GM19239 (cell line): ENCODE measurements at regions not wholly inside any gene's neighbourhood (a gene's known extent, or its start where the extent isn't known, plus 50 kb on each side); places are given as distances from the start of the nearest gene placed in this dataset.
"Not testable (repeated sequence)": the region's sequence is repeated elsewhere in the genome, so short reads cannot be mapped to it uniquely, and the experiment has no call there.

Experiments used
- DNase-seq: peaks from one replicate; pipeline ENCODE4 v3.0.0; 2011; ENCODE audit warnings: low spot score; ENCODE audit not compliant: insufficient read length
- FAIRE-seq: peaks from 2 replicates; lab custom pipeline; 2011; peaks lifted over from hg19 to GRCh38; lab: Jason Lieb, UNC

DNA sequence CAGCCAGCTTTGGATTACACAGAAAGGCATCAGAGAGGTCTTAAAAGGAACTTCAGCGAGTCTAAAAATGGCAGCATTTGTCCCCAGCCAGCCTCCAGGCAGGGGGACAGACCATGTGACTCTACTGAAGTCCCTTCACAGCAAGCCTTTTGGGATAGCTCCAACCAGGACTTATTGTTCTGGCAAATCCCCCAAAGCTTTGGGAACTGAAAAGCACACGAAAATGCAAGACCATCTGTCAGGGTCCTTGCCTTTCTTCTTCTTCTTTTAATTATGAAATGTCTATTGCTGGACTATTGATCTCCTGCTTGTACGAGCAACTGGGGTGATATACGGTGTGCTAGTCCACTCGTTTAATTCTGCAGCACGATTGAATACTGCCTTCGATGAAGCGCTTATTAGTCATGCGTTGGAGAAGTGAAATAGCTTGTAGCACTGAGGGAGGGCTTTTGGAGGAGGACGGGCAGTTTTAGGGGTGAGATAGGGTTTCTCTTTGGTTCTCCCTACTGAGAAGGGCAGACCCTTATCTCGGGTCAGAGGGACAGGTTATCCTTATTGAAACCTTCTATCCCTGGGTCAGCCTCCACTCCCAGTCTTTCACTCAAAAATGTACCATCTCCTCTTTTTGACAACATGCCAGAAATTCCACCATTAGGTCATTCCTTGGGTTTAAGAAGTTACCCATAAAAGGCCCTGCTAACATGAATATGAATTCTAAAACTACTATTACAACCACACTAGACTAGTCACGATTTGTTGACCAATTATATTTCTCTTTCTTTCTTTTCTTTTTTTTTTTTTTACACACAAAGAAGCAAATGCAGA, 416.4 kb downstream of the MIAT start:
- FAIRE-seq (no peak), DNase-seq (no peak)

DNA sequence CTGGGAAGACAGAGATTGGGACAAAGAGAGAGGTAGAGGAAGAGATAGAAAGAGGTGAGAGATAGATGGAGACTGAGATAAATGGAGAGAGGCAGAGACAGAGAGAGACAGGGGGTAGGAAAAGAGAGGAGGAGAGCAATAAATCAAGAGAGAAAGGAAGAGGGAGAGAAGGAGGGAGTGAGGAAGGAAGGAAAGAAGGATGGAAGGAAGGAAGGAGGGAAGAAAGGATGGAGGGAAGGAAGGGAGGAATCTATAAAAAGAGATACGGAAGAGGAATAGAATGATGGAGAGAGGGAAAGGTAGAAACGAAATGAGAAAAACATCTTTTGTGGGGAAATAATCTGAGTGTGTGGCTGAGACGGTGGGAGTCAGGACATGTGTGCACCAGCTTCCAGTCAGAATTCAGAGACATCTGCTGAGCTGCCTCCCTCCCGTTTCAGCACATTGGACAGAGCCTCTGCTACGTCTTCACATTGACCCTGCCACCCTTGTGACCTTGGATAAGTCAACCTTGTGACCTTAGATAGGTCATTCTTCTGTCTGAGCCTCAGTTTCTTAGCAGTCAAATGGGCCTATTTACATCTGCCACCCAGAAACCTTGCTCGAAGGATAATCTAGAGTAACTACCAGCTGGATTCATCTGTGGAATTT, 417.8 kb downstream of the MIAT start:
- FAIRE-seq: no peak
- DNase-seq: no peak

DNA sequence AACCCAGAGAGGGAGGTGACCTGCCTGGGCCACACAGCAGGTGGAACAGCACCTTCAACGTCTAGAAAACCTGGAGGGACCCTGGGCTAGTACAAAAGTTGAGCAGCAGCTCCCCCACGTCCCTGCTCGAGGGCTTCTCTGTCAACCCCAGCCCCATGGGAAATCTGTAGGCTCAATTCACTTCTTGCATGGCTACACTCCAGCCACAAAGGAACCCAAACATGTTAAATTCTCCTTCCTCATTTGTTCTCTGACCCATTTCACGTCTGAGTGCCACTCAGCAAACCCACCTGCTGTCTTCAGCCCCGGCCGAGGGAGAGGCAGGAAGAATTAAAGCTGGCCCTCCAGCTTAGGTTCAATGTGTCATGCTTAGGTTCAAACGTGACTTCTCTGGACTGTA, 418.5 kb downstream of the MIAT start:
- no peak for FAIRE-seq
- no peak for DNase-seq

DNA sequence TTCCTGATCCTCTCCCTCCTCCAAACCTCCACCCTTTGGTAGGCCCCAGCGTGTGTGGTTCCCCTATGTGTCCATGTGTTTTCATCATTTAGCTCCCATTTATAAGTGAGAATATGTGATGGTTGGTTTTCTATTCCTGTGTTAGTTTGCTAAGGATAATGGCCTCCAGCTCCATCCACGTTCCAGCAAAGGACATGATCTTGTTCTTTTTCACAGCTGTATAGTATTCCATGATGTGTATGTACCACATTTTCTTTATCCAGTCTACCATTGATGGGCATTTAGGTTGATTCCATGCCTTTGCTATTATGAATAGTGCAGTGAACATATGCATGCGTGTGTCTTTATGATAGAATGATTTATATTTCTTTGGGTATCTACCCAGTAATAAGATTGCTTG, 420.7 kb downstream of the MIAT start:
- DNase-seq, FAIRE-seq: not testable (repeated sequence)

DNA sequence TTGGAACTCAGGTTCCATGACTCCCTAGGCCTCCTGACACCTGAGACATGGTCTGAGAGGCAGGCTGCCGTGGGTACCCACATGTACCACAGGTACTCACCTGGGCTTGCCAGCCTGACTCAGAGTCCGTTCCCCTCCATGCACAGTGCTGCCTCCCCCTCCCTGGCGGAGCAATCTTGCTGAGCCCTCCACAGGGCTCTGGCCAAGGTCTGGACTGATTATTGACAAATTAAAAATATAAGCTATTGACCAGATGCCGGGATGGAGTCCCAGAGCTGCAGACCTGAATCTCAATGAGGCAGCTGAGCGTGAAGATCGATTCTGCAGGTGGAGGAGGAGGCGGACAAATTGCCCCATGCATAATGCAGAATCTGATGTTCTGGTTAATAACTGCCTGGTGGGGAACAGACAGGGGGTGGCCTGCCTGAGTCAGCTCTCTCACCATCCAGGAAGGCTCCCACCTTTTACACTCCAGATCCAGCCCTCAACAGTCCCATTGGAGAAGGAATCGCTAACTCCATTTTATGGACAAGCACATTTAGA, 422.7 kb downstream of the MIAT start:
- no peak for FAIRE-seq

DNA sequence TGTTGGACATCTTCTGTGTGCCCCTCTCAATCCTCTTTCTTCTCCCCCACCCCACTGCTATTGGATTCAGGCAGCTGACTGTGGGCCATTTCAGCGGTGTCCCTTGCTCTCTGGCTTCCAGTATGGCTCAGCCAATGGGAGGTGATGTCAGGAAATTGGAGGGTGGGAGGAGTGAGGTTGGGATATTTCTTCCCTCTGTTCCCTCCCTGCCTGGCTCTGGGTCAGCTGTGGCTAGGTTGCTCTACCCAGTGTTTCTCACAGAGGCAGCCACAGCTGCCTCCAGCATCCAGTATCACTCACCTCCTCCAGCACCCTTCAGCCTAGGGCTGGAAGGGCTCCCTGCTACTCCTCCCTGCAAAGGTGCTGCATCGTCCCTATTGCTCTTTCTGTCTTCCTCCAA, 423.5 kb downstream of the MIAT start:
- no peak for FAIRE-seq
- DNase-seq: no peak

More for the DNA sequence above, 422.7 kb downstream of the MIAT start:
- DNase-seq: no peak

DNA sequence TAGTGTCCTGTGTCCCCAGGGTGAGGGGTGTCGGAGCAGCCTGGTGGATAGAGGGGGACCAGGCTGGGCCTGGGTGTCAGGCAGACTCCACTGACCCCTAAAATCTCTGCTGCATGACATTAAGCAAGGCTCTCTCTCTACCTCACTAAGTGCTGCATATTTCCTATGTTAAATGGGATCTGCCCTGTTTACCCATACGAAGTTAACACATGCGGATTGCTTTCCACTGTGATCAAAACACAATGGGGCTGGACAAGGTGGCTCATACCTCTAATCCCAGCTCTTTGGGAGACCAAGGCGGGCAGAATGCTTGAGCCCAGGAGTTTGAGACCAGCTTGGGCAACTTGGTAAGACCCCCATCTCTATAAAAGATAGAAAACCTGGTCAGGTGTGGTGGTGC, 426.2 kb downstream of the MIAT start:
- FAIRE-seq (no peak), DNase-seq (no peak)

DNA sequence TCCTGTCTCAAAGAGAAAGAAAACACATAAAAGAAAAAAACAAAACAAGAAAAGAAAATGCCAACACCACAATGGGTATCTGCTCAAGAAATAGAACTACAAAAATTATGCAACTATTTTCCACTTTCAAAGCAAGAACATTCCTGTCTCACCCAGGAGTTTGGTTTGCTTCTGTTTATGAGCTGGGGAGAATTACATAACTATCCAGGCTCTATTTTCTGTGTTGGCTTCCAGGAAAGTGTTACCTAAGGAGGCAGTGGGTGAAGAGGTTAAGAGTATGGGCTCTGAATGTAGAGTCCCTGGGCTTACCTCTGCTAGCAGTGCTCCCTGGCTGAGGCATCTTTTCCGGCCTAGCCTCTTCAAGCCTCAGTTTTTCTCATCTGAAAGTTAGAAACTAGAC, 426.7 kb downstream of the MIAT start:
- DNase-seq (no peak), FAIRE-seq (no peak)

DNA sequence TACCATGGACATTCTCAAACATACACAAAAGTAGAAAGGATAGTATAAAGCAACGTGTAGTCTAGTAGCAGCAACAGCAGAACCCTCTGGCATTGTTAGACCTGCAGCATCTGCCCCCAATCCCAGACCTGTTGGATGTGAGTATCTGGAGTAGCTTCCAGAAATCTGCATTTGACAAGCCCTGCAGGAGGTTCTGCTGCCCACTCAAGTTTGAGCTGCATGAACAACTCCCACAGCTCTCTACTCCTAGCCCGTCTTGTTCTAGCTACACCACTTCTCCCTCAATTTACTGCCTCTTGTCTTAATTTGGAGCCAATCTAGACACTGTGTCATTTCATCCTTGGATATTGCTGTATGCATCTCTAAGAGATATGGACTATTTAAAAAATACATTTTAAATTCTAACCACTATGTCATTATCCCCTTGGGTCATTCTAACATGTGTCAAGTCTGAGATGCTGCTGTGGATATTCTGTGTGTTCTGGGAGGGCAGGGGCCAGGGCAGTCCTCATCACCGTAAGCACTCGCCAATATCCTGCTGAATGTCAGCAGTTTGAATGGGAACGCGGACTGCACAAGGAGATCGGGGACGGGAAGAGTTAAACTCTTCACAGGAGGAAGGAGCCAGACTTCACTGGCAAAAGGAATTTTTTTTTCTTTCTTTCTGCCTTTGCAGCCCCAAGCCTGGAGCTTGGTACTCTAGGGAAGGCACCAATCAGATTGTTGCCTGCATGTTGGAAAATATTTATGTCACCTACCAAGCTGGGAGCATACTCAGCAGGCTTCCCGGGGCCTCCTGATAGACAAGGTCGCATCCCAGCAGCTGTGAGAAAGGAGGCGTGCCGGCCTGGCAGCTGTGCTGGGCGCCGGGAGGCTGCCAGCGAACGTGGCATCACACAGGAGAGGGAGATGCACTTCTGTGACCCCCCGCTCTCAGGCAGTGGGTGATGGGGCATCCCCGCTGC, 429.0 kb downstream of the MIAT start:
- DNase-seq (no peak), FAIRE-seq (no peak)

DNA sequence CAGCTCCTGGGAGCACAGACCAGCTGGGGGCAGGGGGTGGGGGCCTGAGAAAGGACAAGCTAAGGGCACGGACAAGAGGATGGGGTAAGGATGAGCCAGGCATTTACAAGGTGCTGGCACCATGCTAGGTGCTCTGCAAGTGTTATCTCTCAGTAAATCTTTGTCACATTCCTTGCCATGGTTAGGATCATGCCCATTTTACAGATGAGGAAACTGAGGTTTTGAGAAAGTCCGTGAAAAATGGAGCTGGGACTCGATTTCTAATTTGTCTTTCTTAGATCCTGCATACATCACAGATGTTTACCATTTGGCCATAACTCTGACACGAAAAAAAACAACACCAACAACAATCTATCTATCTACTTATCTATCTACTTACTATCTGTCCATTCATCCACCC, 429.7 kb downstream of the MIAT start:
- FAIRE-seq: no peak

DNA sequence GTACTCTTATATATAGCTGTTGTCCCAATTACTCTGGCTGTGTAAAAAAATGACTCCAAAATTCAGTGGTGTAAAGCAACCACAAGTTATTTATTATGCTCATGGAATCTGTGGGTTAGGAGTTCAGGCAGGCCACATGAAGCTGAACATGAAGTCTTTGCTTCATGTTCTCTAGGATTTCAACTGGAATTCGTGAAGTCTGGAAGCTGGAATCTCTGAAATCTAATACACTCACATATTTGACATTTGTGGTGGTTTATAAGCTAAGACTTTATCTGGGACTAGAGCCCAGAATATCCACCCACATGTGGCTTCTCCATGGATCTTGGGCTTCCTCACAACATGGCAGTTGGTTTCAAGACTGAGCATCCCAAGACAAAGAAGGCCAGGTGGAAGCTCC, 430.6 kb downstream of the MIAT start:
- no peak for FAIRE-seq
- DNase-seq: no peak

More for the DNA sequence above, 429.7 kb downstream of the MIAT start:
- no peak for DNase-seq

DNA sequence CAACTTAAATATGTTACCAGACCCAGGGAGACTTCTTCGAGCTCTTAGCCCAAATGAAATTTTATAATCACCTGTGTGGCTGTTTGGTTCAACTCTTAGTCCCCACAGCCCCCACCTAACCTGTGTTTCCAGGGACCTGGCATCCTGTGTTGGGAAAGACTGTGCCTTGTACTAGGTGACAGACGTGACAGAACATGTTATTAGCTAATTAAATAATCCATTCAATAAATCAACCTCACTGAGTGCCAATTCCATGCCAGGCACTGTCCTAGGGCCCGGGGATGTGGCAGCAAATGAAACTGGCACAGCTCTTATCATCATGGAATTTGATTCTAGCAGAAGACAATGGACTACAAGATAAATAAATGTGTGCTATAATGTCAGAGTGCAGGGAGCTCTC, 431.9 kb downstream of the MIAT start:
- FAIRE-seq: no peak
- DNase-seq: no peak

DNA sequence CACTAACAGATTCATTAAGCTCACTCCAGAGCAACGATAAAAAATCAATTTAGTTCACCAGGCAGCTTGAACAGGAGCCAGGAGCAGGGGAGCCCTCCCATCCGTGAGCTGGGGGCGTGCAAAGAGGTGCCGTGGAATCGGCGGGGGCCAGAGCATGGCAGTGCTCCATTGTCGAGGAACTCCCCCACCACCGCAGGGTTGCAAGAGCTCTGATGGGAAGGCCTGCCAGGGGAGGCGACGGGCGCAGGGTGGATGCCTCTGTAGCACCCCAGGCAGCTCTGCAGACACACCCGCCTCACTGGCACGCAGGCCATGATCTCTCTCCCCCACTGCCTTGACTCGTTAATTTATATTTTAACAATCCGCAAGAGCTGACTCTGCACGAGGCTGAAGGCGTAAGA, 433.2 kb downstream of the MIAT start:
- no peak for DNase-seq
- FAIRE-seq: no peak

DNA sequence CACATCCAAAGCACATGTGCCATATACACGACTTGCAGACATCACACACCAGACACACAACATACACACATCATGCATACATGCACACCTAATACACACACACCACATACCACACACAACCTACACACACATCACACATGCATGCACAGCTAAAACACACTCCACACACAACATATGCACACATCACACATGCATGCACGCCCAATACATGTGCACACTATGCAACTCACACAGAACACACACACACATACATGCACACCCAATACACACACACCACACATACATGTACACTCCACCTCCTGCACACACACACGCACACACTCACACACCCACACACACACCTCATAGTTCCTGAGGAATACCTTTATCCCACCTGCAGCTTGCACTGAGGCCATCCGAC, 436.0 kb downstream of the MIAT start:
- no peak for FAIRE-seq

DNA sequence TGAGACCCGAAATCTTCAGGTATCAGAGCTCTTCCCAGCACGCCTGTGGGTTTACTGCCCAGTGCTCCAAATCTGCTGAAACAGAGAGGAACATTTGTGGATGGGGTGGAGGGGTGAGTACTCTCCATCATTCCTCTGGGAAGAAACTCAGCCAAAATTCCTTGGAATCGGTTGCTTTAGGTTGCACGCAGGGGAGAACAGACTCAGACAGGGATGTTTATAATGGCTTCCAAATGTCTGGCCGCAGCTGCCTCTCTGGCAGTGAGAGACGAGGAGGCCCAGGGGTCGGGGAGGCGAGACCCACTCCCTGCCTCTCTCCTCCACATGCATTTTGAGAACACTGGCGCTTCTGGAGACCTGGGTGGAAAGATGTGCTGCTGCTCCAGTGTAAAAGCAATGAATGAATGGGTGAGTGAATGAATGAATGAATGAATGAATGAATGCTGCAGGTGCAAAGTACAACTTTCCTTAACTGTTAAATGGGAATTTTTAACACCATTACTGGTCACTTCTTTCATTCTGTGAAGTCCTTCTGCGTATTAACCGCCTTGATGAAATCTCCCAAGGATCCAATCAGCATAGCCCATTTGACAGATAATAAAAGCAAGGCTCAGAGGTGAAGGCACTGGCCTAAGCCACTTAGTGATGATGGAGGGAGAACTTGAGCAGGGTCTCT, 437.4 kb downstream of the MIAT start:
- DNase-seq: no peak
- FAIRE-seq: no peak

More for the DNA sequence above, 436.0 kb downstream of the MIAT start:
- DNase-seq: no peak

DNA sequence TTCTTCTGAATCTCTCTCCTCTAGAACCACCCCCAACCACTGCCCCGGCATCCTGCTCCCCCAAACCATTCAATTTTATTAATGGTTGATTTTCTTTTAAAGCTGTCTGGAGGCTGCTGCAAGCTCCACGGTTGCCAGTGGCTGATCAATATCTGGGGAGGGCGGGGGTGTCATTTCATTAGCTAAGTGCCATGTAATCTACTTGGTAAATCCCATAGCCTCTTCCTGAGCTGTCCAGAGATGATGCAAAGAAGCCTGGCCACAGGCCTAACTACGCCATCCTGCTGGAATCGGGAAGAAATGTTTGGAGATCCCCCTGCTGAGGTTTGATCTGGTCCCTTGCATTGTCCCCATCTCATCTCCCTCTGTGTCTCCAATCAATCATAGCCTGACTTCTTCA, 440.1 kb downstream of the MIAT start:
- FAIRE-seq: no peak
- DNase-seq: no peak

DNA sequence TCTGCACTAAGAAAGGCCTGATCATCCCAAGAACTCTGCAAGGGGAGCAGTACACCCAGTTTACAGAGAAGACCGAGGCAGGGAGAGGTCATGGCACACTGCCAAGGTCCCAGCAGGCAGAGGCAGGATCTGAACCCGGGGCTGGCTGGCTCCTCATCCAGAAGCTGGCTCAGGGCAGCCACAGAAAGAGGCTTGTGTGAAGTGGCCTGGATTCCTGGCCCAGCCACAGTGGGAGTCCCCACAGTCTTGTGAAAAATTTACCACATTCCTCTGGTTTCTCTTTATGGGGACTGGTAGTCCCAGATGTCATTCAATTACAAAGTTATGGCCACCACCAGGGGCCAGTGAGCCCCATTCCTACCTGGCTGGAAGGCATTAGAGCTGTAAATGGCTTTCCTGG, 440.5 kb downstream of the MIAT start:
- DNase-seq: no peak
- no peak for FAIRE-seq

DNA sequence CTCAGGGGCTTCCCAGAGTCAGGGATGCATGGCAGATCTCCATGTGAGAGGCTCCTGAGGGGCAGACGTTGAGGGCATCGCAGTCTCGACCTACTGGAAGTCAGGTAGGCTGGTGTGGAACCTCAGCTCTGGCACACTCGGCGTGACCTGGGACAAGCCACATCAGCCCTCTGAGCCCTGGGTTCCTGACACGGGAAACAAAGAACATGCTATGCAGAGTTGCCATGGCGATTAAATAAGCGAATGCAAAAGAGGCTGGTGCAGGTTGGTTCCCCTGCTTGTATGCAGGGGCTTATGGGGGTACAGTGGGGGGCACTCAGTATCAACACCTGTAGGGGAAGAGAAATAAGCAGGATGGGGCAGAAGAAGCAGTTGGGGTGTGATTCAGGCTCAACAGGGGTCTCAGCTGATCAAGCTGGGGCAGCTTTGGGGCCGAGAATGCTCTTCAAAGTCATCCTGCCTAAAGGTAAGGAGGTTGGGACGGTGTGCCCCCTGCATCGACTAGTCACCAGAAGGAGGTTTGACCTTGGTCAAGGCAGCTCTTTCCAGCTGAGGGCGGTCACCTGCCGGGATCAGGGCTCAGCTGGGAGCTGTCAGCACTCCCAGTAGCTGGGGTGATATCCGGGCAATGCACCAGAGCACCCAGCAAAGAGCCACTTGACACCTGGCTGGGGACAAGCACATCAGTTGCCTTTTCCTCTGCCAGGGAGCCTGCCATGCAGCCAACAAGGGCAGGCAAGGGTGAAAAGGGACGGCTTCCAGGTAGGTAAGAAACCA, 442.7 kb downstream of the MIAT start:
- FAIRE-seq: no peak
- no peak for DNase-seq

DNA sequence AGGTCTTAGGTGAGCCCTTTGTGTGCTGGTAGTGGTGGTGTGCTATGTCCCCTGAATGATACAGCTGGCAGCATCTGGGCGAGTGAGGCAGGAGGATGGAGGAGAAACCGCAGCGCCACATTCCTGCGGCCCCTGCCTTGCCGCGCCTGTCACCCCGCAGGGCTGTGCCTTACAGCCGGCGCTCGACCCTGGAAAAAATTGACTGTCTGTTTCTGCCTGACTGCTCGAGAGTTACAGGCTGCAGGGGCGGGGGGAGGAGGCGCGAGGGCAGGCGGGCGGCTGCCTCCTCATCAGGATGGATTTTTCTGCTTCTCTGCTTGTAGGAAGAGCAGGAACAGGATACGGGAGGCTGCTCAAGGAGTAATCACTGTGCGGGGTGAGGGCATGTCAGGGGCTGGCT, 443.4 kb downstream of the MIAT start:
- FAIRE-seq (no peak), DNase-seq (no peak)
